Renal cortical epithelial cell (primary cell): ENCODE measurements at regions not wholly inside any gene's neighbourhood (a gene's known extent, or its start where the extent isn't known, plus 50 kb on each side); places are given as distances from the start of the nearest gene placed in this dataset.
"Not testable (repeated sequence)": the region's sequence is repeated elsewhere in the genome, so short reads cannot be mapped to it uniquely, and the experiment has no call there.

Experiments used
- DNase-seq: peaks from one replicate; pipeline ENCODE4 v3.0.0-alpha.2; 2011; ENCODE audit warnings: low read depth

- no peak for DNase-seq
These were observed 51.0 kb upstream of the CHCHD3 start for GRCh38 chr7:133132906-133133305.

GRCh38 chr7:133134810-133135209 is 52.9 kb upstream of the CHCHD3 start:
- DNase-seq = no peak

GRCh38 chr7:133135451-133135850 is 53.6 kb upstream of the CHCHD3 start:
- no peak for DNase-seq

DNA sequence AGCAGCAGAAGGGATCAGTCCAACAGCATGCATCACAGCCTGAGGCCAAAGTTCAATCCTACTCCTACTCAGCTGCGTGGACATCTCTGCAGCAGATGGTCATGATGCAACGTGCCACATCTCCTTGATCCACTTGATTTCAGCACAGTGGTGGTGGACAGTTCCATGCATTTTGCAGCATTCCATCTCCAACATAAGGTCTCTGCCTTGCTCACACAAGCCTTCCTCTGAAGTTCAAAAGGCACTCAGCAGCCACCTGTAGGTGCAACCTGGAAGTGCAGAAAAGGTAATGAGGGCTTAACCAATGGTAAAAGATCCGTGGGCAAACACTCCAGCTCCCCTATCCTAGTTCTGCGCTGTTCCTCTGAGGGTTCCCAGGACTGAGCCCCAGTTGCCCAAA is 57.5 kb upstream of the CHCHD3 start:
- peak; percentile 54 for DNase-seq

DNA sequence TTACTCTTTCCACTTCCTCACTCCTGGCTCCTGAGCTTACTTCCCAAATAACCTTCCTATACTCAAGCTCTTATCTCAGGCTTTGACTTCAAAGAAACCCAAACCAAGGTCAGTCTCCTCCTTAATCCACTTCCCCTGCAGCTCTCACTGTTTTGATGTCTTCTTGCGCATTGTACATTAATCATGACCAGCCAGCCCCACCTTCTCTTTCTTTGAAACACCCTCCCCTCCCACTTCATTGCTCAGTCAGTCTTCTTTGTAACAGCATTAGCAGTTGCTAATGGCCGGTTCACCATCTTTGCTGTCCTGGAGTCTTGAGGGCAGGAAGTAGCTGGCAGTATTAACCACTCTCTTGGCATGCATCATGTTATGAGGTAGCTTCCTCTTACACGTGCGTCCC is 57.9 kb upstream of the CHCHD3 start:
- no peak for DNase-seq

- DNase-seq = no peak
These were observed 59.2 kb upstream of the CHCHD3 start for GRCh38 chr7:133140994-133141595.

GRCh38 chr7:133150760-133151159 is 68.9 kb upstream of the CHCHD3 start:
- DNase-seq = no peak

DNA sequence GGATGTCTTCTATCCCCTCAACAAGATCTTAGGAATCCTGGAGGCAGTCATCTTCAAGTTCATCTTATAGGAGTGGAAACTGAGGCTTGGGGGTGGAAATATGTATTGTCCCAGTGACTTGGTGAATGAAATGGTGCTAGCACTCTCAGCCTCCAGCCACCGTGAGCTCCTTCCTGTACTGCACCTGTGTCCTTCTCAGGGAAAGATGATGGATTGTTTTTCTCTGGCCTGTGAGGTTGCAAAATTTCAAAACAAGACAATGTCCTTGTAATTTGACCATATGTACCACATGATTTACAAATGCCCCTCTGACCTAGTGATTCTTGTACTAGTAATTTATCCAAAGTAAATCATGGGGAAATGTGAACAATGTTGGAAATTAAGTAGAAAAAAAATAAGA is 71.0 kb upstream of the CHCHD3 start:
- DNase-seq = no peak

GRCh38 chr7:133155146-133155545 is 73.3 kb upstream of the CHCHD3 start:
- no peak for DNase-seq

DNA sequence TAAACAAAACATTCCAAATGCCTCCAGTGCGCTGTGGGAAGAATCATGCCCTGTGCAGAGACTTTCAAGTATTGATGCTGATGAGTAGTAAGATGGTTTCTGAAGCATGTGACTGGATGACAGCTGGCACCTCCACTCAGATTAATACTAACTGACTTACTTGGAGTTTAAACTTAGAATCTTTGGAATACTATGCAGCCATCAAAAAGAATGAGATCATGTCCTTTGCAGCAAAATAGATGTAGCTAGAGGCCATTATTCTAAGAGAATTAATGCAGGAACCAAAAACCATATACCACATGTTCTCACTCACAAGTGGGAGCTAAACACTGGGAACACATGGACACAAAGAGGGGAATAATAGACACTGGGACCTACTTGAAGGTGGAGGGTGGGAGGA is 73.8 kb upstream of the CHCHD3 start:
- DNase-seq = no peak

DNA sequence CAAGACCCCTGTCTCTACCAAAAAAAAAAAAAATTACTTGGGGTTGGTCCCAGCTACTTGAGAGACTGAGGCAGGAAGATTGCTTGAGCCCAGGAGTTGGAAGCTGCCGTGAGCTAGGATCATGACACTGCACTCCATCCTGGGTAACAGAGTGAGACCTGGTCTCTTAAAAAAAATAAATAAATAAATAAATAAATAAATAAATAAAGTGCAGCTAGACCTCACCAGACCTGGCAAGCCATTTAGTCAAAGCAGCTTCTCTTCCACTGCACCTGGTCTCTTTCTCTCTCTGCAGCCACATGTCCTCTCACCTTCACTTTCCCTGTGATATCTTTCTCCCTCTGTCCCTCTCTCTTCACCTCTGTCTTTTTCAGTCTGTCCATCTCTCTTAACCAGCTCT is 75.2 kb upstream of the CHCHD3 start:
- no peak for DNase-seq

GRCh38 chr7:133164498-133164897 is 82.6 kb upstream of the CHCHD3 start:
- DNase-seq = no peak

DNA sequence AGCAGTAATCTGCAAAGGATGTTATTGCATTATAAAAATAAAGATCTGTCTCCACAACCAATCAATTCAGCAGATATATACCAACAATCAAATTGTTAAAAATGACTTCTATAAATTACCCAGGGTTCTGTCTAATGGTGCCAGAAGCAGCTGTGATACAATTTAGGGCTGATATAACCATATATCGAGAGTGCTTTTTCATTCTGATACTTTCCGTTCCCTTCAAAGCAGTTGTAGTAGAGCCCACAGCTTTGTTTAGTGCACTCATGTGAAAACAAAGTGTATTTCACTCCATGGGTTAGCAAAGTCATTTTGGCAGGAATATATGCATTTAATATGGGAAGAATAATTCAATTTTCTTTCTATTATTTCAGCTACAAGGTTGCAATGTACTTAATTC is 83.1 kb upstream of the CHCHD3 start:
- no peak for DNase-seq

GRCh38 chr7:133165529-133165928 is 83.6 kb upstream of the CHCHD3 start:
- DNase-seq = no peak

GRCh38 chr7:133167300-133167699 is 85.4 kb upstream of the CHCHD3 start:
- no peak for DNase-seq

GRCh38 chr7:133169167-133169822 is 83.6 kb upstream of the EXOC4 start:
- DNase-seq = not testable (repeated sequence)

- DNase-seq = not testable (repeated sequence)
These were observed 75.4 kb upstream of the EXOC4 start for GRCh38 chr7:133177476-133177875.

GRCh38 chr7:133180717-133181116 is 72.2 kb upstream of the EXOC4 start:
- no peak for DNase-seq

GRCh38 chr7:133183042-133183794 is 69.7 kb upstream of the EXOC4 start:
- no peak for DNase-seq

DNA sequence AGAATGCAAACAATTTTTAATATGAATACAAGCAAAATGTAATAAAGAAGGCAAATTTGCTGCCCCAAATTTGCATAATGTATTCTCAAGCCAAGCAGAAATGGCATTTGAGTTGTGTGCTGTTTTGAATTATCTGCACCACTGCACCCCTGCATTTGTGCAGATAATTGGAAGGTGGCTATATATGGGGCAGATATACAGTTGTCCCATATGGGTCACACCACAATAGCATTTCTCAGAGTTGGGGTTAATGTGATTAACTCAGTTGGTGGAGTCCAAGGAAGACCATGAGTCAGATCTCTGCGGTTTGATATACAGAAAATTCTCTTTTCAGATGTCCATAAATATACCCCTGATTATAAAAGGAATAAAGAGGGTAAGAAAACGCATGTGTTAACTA is 68.9 kb upstream of the EXOC4 start:
- no peak for DNase-seq

DNA sequence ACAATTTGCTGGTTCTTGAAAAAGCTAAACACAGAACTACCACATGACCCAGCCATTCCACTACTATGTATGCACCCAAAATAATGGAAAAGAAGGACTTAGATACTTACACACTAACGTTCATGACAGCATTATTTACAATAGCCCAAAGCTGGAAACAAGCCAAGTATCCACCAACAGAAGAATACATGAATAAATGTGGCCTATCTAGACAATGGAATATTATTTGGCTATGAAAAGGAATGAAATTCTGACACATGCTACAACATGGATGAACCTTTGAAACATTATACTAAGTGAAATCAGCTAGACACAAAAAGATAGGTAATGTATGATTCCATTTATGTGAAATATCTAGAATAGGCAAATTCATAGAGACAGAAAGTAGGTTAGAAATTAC is 67.4 kb upstream of the EXOC4 start:
- DNase-seq = no peak

DNA sequence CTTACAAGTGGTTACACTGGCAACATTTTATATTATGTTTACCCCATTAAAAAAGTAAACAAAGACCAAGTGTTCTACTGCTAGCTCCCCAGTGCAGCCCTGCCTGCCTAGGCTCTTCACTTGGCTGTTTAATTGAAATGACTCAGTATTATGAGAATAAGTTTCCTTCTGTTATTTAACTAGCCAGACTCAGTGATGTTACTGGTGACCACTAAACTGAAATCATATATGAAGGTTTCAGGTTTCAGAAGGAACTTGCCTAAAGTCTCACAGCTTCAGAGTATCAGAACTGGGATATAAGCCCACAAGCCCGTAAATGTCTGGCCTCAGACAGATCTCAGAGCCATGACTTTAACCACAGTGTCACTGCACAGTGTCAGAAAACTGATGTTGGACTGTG is 66.8 kb upstream of the EXOC4 start:
- DNase-seq = no peak

- DNase-seq = no peak
These were observed 62.7 kb upstream of the EXOC4 start for GRCh38 chr7:133190172-133190528.
